Parathyroid adenoma (tissue), 2 donors: ENCODE measurements at regions not wholly inside any gene's neighbourhood (a gene's known extent, or its start where the extent isn't known, plus 50 kb on each side); places are given as distances from the start of the nearest gene placed in this dataset.

ENCODE experiments used
- H2AFZ ChIP-seq: fragments of 300-600 bp; sonication (generic); one replicate; pipeline ENCODE4 v1.7.0; 2017; ENCODE audit warnings: antibody characterized with exemption, mild to moderate bottlenecking
- H3K27ac ChIP-seq: fragments of 300-600 bp; sonication (generic); one replicate; pipeline ENCODE4 v1.7.0; 2017
- H3K27me3 ChIP-seq: fragments of 300-600 bp; sonication (generic); one replicate; pipeline ENCODE4 v1.7.0; 2017; ENCODE audit warnings: low read length; ENCODE audit not compliant: control insufficient read depth, insufficient read depth
- H3K36me3 ChIP-seq: fragments of 300-600 bp; sonication (generic); one replicate; pipeline ENCODE4 v1.7.0; 2017; ENCODE audit warnings: low read length; ENCODE audit not compliant: control insufficient read depth, insufficient read depth
- H3K4me1 ChIP-seq: fragments of 300-600 bp; sonication (generic); one replicate; pipeline ENCODE4 v1.7.0; 2017; ENCODE audit warnings: control low read depth
- H3K4me2 ChIP-seq: fragments of 300-600 bp; sonication (generic); one replicate; pipeline ENCODE4 v1.7.0; 2017; ENCODE audit warnings: low read length
- H3K4me3 ChIP-seq: fragments of 300-600 bp; sonication (generic); one replicate; pipeline ENCODE4 v1.7.0; 2017; ENCODE audit warnings: low read depth, low read length
- H3K79me2 ChIP-seq: fragments of 300-600 bp; sonication (generic); one replicate; pipeline ENCODE4 v1.7.0; 2017; ENCODE audit warnings: control low read depth
- H3K9ac ChIP-seq: fragments of 300-600 bp; sonication (generic); one replicate; pipeline ENCODE4 v1.7.0; 2017; ENCODE audit warnings: mild to moderate bottlenecking
- H3K9me3 ChIP-seq: fragments of 300-600 bp; sonication (generic); one replicate; pipeline ENCODE4 v1.7.0; 2017; ENCODE audit warnings: low read length; ENCODE audit not compliant: control insufficient read depth
- CTCF ChIP-seq: fragments of 300-600 bp; sonication (generic); IDR thresholded peaks from one replicate; pipeline ENCODE4 v1.7.0; 2017; ENCODE audit warnings: antibody characterized with exemption, mild to moderate bottlenecking
- donor health status: primary hyperparathyroidism.

GRCh38 chr15:95922431-95922830 lies 408.1 kb upstream of the NR2F2 start:
- Histone ChIP-seq H3K9ac (no peak overlapping the region), H3K27ac (no peak overlapping the region), H3K79me2 (no peaks in the 10 kb centered on the region), H3K4me1 (no peaks in the 10 kb centered on the region), H3K9me3 (no peaks in the 10 kb centered on the region), H3K27me3 (no peaks in the 10 kb centered on the region), H3K4me2 (no peak overlapping the region), H3K36me3 (no peaks in the 10 kb centered on the region), H2AFZ (no peak overlapping the region), H3K4me3 (no peak overlapping the region)
- TF ChIP-seq CTCF = peak; percentile 12

- Histone ChIP-seq H3K9me3 (no peaks in the 10 kb centered on the region), H3K36me3 (no peaks in the 10 kb centered on the region), H3K4me2 (no peak overlapping the region), H2AFZ (no peak overlapping the region), H3K4me1 (no peaks in the 10 kb centered on the region), H3K27ac (no peak overlapping the region), H3K9ac (no peak overlapping the region), H3K27me3 (no peaks in the 10 kb centered on the region), H3K79me2 (no peaks in the 10 kb centered on the region), H3K4me3 (no peak overlapping the region)
- TF ChIP-seq CTCF = no peak
Measured at GRCh38 chr15:95923792-95924191, 406.7 kb upstream of the NR2F2 start.

- H3K9ac ChIP-seq = no peak overlapping the region
- no peak overlapping the region for H2AFZ ChIP-seq
- H3K9me3 ChIP-seq = no peaks in the 10 kb centered on the region
- no peaks in the 10 kb centered on the region for H3K4me1 ChIP-seq
- no peaks in the 10 kb centered on the region for H3K79me2 ChIP-seq
- no peak for TF ChIP-seq CTCF
- no peaks in the 10 kb centered on the region for H3K27me3 ChIP-seq
- H3K27ac ChIP-seq = no peak overlapping the region
- H3K4me2 ChIP-seq = no peak overlapping the region
- no peaks in the 10 kb centered on the region for H3K36me3 ChIP-seq
- H3K4me3 ChIP-seq = no peak overlapping the region
Measured at GRCh38 chr15:95928822-95929221, 401.7 kb upstream of the NR2F2 start.

- Histone ChIP-seq H3K4me2 (no peak overlapping the region), H3K4me3 (no peak overlapping the region), H2AFZ (no peak overlapping the region), H3K27ac (no peak overlapping the region), H3K27me3 (no peaks in the 10 kb centered on the region), H3K36me3 (no peaks in the 10 kb centered on the region), H3K9me3 (no peaks in the 10 kb centered on the region), H3K79me2 (no peaks in the 10 kb centered on the region), H3K9ac (no peak overlapping the region), H3K4me1 (no peaks in the 10 kb centered on the region)
- TF ChIP-seq CTCF = no peak
Measured at GRCh38 chr15:95929232-95929846, 401.2 kb upstream of the NR2F2 start.

GRCh38 chr15:95930659-95931375 lies 399.7 kb upstream of the NR2F2 start:
- Histone ChIP-seq H3K36me3 (no peaks in the 10 kb centered on the region), H3K27me3 (no peaks in the 10 kb centered on the region), H3K4me2 (no peak overlapping the region), H3K9me3 (no peaks in the 10 kb centered on the region), H3K4me3 (no peak overlapping the region), H3K27ac (no peak overlapping the region), H3K9ac (no peak overlapping the region), H3K79me2 (no peaks in the 10 kb centered on the region), H2AFZ (no peak overlapping the region), H3K4me1 (no peaks in the 10 kb centered on the region)
- no peak for TF ChIP-seq CTCF
